ENCODE measurements at regions not wholly inside any gene's neighbourhood (a gene's known extent, or its start where the extent isn't known, plus 50 kb on each side); places are given as distances from the start of the nearest gene placed in this dataset.
"Not testable (repeated sequence)": the region's sequence is repeated elsewhere in the genome, so short reads cannot be mapped to it uniquely, and the experiment has no call there.

DNA sequence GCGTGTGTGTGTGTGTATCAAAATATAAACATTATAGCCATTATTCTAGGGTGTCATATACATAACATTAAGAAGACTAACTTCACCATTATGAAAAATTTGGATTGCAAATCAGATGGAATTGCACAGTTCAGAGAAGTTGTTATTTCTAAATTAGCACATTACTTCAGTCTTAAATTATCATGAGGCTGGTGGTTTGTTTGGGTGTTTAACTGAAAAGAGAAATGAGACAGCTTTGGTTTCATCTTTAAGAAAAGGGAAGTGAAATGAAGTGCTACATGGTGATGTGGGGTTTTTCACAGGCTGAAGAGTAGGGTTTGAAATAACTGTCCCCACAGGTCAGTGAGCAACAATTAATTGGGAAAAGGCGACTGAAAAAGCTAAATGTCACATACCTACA lies 161.2 kb upstream of the XIRP2 start:
- TF ChIP-seq, protein P1, sequence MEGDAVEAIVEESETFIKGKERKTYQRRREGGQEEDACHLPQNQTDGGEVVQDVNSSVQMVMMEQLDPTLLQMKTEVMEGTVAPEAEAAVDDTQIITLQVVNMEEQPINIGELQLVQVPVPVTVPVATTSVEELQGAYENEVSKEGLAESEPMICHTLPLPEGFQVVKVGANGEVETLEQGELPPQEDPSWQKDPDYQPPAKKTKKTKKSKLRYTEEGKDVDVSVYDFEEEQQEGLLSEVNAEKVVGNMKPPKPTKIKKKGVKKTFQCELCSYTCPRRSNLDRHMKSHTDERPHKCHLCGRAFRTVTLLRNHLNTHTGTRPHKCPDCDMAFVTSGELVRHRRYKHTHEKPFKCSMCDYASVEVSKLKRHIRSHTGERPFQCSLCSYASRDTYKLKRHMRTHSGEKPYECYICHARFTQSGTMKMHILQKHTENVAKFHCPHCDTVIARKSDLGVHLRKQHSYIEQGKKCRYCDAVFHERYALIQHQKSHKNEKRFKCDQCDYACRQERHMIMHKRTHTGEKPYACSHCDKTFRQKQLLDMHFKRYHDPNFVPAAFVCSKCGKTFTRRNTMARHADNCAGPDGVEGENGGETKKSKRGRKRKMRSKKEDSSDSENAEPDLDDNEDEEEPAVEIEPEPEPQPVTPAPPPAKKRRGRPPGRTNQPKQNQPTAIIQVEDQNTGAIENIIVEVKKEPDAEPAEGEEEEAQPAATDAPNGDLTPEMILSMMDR (IDR thresholded peaks at IDR 0.05; ENCODE audit: insufficient read depth, low read depth, low read length, missing control alignments) = no peak
- no peak for DNase-seq (ENCODE audit: low read depth)

GRCh38 chr2:166725927-166726924 lies 162.1 kb upstream of the XIRP2 start:
- H3K4me3 ChIP-seq (ENCODE audit: low read length) = no peak overlapping the region
- TF ChIP-seq, protein P1 (IDR thresholded peaks at IDR 0.05; ENCODE audit: insufficient read depth, low read depth, low read length, missing control alignments) = no peak
- no peak for DNase-seq (ENCODE audit: low read depth)

More for the DNA sequence above, 161.2 kb upstream of the XIRP2 start:
- H3K4me3 ChIP-seq (ENCODE audit: low read length) = no peak overlapping the region

DNA sequence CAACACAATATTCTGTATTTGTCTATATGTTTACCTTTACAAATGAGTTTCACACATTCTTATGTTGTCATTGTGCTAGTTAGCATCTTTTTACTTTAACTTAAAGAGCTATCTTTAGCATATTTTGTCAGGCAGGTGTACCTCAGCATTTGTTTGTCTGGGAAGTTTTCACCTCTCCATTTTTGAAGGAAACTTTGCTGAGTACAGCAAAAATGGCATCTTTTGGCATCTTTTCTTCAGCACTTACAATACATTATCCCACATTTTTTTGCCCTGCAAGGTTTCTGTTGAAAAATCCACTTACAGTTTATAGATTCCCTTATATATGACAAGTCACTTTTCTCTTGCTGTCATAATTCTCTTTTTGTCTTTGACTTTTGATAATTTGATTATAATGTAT lies 171.3 kb upstream of the XIRP2 start:
- DNase-seq (ENCODE audit: low read depth) = no peak
- no peak overlapping the region for H3K4me3 ChIP-seq (ENCODE audit: low read length)
- TF ChIP-seq, protein P1 (IDR thresholded peaks at IDR 0.05; ENCODE audit: insufficient read depth, low read depth, low read length, missing control alignments) = no peak

GRCh38 chr2:166700079-166700478 lies 188.2 kb upstream of the XIRP2 start:
- H3K4me3 ChIP-seq (ENCODE audit: low read length) = no peak overlapping the region
- TF ChIP-seq, protein P1 (IDR thresholded peaks at IDR 0.05; ENCODE audit: insufficient read depth, low read depth, low read length, missing control alignments) = peak; percentile 23
- DNase-seq (ENCODE audit: low read depth) = no peak

DNA sequence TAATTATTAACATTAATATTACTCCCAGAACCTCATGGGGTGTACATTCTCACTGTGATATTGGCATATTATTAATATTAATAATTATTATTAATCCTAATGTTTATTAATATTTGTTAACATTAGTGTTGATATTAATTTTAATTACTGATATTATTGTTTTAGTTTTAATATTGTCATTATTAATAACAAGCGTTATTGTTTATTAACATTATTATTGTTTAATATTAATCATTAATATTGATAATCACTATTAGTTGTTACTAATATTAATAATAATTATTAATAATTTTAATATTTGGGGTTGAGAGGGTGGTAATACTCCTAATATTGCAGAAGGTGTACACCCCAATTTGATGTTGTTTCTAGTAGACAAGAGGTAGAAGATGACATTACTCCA lies 193.1 kb upstream of the XIRP2 start:
- H3K4me3 ChIP-seq (ENCODE audit: low read length) = no peak overlapping the region
- TF ChIP-seq, protein P1 (IDR thresholded peaks at IDR 0.05; ENCODE audit: insufficient read depth, low read depth, low read length, missing control alignments) = no peak
- no peak for DNase-seq (ENCODE audit: low read depth)

GRCh38 chr2:166686057-166686456 lies 192.0 kb upstream of the SCN7A start:
- DNase-seq (ENCODE audit: low read depth) = not testable (repeated sequence)

GRCh38 chr2:166677996-166678395 lies 183.9 kb upstream of the SCN7A start:
- TF ChIP-seq, protein P1 (IDR thresholded peaks at IDR 0.05; ENCODE audit: insufficient read depth, low read depth, low read length, missing control alignments) = no peak
- no peak for DNase-seq (ENCODE audit: low read depth)
- H3K4me3 ChIP-seq (ENCODE audit: low read length) = no peak overlapping the region

More at GRCh38 chr2:166686057-166686456, 192.0 kb upstream of the SCN7A start:
- not testable (repeated sequence) for H3K4me3 ChIP-seq (ENCODE audit: low read length)
